Parathyroid adenoma (tissue), 2 donors: ENCODE measurements at regions not wholly inside any gene's neighbourhood (a gene's known extent, or its start where the extent isn't known, plus 50 kb on each side); places are given as distances from the start of the nearest gene placed in this dataset.

ENCODE experiments used
- H2AFZ ChIP-seq: fragments of 300-600 bp; sonication (generic); one replicate; pipeline ENCODE4 v1.7.0; 2017; ENCODE audit warnings: antibody characterized with exemption, mild to moderate bottlenecking
- H3K27ac ChIP-seq: fragments of 300-600 bp; sonication (generic); one replicate; pipeline ENCODE4 v1.7.0; 2017
- H3K27me3 ChIP-seq: fragments of 300-600 bp; sonication (generic); one replicate; pipeline ENCODE4 v1.7.0; 2017; ENCODE audit warnings: low read length; ENCODE audit not compliant: control insufficient read depth, insufficient read depth
- H3K36me3 ChIP-seq: fragments of 300-600 bp; sonication (generic); one replicate; pipeline ENCODE4 v1.7.0; 2017; ENCODE audit warnings: low read length; ENCODE audit not compliant: control insufficient read depth, insufficient read depth
- H3K4me1 ChIP-seq: fragments of 300-600 bp; sonication (generic); one replicate; pipeline ENCODE4 v1.7.0; 2017; ENCODE audit warnings: control low read depth
- H3K4me2 ChIP-seq: fragments of 300-600 bp; sonication (generic); one replicate; pipeline ENCODE4 v1.7.0; 2017; ENCODE audit warnings: low read length
- H3K4me3 ChIP-seq: fragments of 300-600 bp; sonication (generic); one replicate; pipeline ENCODE4 v1.7.0; 2017; ENCODE audit warnings: low read depth, low read length
- H3K79me2 ChIP-seq: fragments of 300-600 bp; sonication (generic); one replicate; pipeline ENCODE4 v1.7.0; 2017; ENCODE audit warnings: control low read depth
- H3K9ac ChIP-seq: fragments of 300-600 bp; sonication (generic); one replicate; pipeline ENCODE4 v1.7.0; 2017; ENCODE audit warnings: mild to moderate bottlenecking
- H3K9me3 ChIP-seq: fragments of 300-600 bp; sonication (generic); one replicate; pipeline ENCODE4 v1.7.0; 2017; ENCODE audit warnings: low read length; ENCODE audit not compliant: control insufficient read depth
- TF ChIP-seq, protein P1 (sequence below): fragments of 300-600 bp; sonication (generic); IDR thresholded peaks from one replicate; pipeline ENCODE4 v1.7.0; 2017; ENCODE audit warnings: antibody characterized with exemption, mild to moderate bottlenecking
- donor health status: primary hyperparathyroidism.

DNA sequence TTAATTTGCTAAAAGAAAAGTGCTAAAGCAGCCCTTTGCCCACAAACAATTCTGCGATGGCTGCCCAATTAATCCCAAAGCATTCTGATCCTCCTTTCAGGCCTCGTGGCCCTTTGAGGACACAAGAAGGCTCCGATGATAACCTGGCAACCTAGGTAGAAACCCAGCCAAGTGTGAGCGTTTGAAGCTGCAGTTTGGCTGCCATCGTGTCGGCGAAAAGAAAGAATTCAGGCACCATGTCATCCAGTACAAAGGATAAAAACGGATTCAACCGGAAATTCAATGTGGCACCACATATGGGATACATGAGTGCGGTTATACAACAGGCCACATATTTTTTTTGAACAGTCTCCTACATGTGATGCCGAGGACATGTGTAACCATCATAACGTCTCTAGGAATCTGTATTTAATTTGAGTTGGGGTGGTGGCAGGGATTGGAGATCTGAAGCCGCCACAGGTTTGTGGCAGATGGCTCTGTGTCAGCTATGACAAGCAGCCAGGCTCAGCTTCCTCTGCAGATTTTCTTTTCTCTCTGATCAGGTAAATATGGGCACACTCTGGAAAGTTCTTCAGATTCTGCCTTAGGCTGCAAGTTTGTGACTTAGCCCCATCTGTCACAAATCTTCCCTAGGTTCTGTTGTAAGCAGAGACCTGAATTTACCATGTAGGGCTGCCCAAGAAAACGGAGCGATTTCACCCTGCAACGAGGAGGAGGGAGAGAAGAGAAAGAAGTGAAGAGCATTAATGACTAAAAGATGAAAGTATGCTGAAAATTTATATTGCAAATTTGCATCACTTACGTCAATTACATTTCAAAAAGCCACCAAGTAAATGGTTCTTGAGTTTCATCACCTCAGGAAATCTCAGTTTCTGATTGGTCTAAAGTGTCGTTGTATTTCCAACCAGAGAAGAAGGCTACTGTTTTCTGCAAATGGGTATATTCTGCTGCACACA lies 573.2 kb downstream of the ZEB2 start:
- no peaks in the 10 kb centered on the region for H3K36me3 ChIP-seq
- H3K4me1 ChIP-seq: no peaks in the 10 kb centered on the region
- H3K9ac ChIP-seq: no peak overlapping the region
- H2AFZ ChIP-seq: no peak overlapping the region
- no peaks in the 10 kb centered on the region for H3K27me3 ChIP-seq
- TF ChIP-seq, protein P1, sequence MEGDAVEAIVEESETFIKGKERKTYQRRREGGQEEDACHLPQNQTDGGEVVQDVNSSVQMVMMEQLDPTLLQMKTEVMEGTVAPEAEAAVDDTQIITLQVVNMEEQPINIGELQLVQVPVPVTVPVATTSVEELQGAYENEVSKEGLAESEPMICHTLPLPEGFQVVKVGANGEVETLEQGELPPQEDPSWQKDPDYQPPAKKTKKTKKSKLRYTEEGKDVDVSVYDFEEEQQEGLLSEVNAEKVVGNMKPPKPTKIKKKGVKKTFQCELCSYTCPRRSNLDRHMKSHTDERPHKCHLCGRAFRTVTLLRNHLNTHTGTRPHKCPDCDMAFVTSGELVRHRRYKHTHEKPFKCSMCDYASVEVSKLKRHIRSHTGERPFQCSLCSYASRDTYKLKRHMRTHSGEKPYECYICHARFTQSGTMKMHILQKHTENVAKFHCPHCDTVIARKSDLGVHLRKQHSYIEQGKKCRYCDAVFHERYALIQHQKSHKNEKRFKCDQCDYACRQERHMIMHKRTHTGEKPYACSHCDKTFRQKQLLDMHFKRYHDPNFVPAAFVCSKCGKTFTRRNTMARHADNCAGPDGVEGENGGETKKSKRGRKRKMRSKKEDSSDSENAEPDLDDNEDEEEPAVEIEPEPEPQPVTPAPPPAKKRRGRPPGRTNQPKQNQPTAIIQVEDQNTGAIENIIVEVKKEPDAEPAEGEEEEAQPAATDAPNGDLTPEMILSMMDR: no peak
- no peak overlapping the region for H3K4me2 ChIP-seq
- no peak overlapping the region for H3K27ac ChIP-seq
- no peaks in the 10 kb centered on the region for H3K9me3 ChIP-seq
- no peak overlapping the region for H3K4me3 ChIP-seq
- no peaks in the 10 kb centered on the region for H3K79me2 ChIP-seq

DNA sequence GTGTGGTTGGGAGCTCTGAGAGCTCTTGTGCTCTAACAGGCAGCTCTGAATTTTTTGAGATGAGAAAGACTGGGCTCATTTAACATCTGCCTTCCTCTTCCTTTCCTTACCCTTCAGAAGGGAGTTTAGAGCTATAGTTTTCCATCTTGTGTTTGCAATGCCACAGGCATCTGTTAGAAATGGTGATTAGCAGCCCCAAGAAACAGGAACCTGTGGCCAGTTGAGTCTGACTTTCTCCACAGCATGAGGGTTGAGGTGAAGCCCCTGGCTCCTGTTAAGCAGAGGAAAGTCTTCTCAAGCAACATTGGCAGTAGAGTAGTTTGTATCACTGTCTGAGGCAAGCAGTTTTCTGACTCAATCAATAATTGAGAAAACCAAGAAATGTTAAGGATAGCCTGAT lies 577.4 kb downstream of the ZEB2 start:
- Histone ChIP-seq H2AFZ (no peak overlapping the region), H3K27ac (no peak overlapping the region), H3K36me3 (no peaks in the 10 kb centered on the region), H3K9me3 (no peaks in the 10 kb centered on the region), H3K4me3 (no peak overlapping the region), H3K4me1 (no peaks in the 10 kb centered on the region), H3K79me2 (no peaks in the 10 kb centered on the region), H3K9ac (no peak overlapping the region), H3K4me2 (no peak overlapping the region), H3K27me3 (no peaks in the 10 kb centered on the region)
- TF ChIP-seq, protein P1: no peak

- Histone ChIP-seq H3K27ac (no peak overlapping the region), H3K9ac (no peak overlapping the region), H2AFZ (no peak overlapping the region), H3K27me3 (no peaks in the 10 kb centered on the region), H3K79me2 (no peaks in the 10 kb centered on the region), H3K9me3 (no peaks in the 10 kb centered on the region), H3K36me3 (no peaks in the 10 kb centered on the region), H3K4me3 (no peak overlapping the region), H3K4me1 (no peaks in the 10 kb centered on the region), H3K4me2 (no peak overlapping the region)
- TF ChIP-seq, protein P1: no peak
Measured at GRCh38 chr2:143940720-143941119, 579.2 kb downstream of the ZEB2 start.

DNA sequence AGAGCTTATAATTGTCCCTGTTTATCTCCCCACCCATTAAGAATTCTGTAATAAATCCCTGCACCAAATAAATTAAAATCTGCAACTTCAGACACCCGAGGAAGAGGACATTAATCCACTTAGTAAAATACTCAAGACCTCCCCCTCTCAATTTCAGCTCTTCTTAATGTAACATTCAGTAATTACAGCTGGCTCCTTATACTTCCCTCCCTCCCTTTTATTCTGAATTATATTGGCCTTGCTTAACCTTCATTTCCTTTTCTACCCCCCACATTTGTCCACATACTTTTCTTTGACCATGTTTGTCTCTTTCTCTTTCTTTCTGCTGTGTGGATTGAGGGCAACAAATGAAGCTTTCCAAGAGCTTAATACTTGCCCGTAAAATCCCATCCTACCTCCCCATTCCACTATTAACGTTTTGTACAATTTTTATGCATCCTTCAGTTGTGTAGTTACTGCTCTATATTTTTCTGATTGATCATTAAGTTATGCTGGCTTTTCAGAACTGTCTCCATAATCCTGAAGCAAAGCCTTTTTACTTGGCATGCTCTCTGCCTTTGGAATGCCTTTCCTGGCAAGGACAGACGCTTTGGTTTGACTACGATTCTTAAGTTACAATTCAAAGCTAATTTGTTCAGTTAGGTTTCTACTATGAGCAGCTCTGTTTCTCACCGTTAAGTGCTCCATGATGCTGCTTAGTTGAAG lies 580.1 kb downstream of the ZEB2 start:
- H3K9me3 ChIP-seq: no peaks in the 10 kb centered on the region
- H3K79me2 ChIP-seq: no peaks in the 10 kb centered on the region
- H3K27ac ChIP-seq: no peak overlapping the region
- no peaks in the 10 kb centered on the region for H3K4me1 ChIP-seq
- no peaks in the 10 kb centered on the region for H3K27me3 ChIP-seq
- H2AFZ ChIP-seq: no peak overlapping the region
- H3K4me3 ChIP-seq: no peak overlapping the region
- no peak overlapping the region for H3K4me2 ChIP-seq
- no peaks in the 10 kb centered on the region for H3K36me3 ChIP-seq
- TF ChIP-seq, protein P1: no peak
- H3K9ac ChIP-seq: no peak overlapping the region
